Activated CD4-positive, alpha-beta T cell treated with anti-CD3 and anti-CD28 coated beads, Interleukin-10, Interleukin-2, amounts not matched to agents 100 ng/mL and 50 ng/mL, durations not matched to agents 16 hours and 8 hours (primary cell): ENCODE measurements at regions not wholly inside any gene's neighbourhood (a gene's known extent, or its start where the extent isn't known, plus 50 kb on each side); places are given as distances from the start of the nearest gene placed in this dataset.

ENCODE experiments used
- DNase-seq: peaks from one replicate; pipeline ENCODE4 v3.0.0-alpha.2; 2020

DNA sequence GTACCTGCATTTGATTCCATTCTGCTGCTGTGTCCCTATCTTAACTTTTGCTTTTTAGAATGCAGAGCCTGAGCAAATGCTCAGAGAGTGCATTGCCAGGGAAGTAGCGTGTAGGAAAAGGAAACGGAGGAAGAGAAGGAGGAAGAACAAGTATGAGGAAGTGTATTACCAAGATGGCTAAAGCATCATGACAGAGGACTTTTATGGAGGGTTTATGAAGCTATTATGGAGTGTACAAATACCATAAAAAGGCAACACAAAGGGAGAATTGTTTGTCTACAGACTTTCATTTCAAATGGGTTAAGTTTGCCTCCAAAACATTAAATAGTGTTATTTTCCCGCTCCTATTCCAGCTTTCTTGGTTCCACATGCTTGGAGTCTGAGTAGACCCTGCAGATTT lies 1899.8 kb upstream of the NUDT12 start:
- no peak for DNase-seq

DNA sequence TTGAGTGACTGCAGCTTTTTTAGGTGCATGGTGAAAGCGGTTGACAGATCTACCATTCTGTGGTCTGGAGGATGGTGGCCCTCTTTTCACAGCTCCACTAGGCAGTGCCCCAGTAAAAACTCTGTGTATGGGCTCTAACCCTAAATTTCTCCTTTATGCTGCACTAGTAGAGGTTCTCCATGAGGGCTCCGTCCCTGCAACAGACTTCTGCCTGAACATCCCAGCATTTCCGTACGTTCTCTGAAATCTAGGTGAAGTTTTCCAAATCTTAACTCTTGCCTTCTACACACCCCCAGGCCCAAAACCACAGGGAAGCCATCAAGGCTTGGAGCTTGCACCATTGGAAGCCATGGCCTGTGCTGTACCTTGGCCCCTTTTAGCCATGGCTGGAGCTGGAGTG lies 1898.1 kb upstream of the NUDT12 start:
- no peak for DNase-seq

DNA sequence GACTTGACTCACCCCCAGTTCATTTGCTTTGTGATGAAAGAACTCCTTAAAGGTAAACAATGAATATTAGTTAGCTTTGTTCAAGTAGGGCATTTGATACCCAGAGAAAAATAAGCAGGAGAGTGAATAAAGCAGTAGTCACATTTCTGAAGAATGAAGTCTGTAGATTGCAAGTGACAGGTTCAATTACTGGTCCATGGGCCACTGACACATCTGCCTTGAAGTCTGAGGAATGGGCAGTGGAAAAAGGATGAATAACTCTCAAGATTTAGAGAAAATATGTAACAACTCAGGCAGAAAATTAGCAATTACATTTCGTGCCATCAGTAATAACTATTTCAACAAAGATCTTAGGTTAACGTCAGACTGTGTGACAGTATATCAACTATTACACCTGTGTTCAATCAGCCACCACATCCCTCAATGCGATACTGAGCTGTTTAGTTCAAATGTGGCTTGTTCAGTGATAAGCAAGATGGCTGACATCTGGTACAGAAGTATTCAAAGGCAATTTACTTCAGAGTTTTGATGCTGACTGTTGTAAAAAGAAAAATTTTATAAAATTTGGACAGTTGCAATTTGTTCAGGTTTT lies 1890.7 kb upstream of the NUDT12 start:
- DNase-seq = no peak

DNA sequence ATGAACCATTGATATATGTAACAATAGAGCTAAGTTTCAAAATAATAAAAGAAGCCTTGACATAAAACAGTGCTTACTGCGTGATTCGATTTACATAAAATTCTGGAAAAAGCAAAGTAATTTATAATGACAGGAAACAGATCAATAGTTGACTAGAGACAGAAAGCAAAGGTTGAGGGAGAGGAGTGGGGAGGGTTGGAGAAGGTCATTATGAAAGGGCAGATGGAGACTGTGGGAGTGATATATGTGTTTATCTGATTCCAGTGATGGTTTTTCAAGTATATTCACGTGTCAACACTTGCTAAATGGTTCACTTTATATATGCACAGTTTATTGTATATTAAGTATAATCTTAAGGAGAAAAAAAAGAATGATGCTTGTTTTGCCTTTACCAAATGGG lies 1885.7 kb upstream of the NUDT12 start:
- no peak for DNase-seq

DNA sequence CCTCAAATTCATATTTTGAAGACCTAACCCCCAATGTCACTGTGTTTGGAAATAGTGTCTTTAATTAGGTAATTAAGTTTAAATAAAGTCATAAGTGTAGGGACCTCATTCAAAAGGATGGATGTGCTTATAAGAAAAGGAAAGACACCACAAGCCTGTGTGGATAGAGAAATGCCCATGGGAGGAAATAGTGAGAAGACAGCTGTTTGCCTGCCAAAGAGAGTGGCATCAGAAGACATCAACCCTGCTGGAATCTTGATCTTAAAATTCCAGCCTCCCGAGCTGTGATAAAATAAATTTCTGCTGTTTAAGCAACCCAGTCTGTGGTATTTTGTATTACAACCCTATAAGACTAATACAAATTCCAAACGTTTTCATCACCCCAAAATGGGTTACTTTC lies 1867.9 kb upstream of the NUDT12 start:
- DNase-seq = no peak

DNA sequence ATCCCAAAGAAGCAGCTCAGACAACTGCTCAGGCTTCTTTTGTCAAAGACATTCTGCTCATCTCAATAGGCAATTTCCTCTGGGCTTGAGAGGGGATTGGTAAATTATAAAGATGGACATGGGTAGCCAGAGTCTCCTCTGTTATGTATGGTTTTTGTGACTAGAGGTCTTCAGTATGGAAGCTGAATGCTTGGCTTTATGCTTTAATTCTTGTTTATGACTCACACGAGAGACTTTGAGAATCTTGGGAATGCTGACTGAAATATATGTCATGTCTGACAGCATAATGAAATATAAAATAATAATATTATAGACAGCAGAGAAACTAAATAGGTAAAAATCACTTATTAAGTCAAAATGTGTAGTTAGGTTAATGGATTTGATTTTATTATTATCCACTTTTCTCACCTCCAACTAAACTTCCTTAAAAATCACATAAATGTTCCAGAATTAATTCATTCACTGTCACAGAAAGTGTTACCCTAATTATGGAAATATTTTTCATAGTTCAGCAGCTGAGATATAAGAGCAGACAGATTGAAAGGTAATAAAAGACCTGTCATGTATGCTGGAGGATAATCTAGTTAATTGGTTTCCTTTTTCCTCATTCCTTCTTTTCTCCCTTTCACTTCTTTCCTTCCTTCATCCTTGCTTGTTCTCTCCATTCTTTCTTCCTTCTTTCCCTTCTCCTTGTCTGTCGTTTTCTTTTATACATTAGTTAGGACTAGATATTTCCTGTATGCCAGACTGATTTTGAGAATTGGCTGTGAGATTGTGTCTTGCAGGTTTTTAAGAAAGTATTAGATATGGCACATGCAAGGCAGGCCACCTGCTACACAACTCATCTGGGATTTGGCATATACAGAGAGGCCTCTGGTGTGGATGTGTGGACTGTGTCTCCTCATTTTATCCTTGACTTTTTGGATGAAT lies 1866.1 kb upstream of the NUDT12 start:
- no peak for DNase-seq

DNA sequence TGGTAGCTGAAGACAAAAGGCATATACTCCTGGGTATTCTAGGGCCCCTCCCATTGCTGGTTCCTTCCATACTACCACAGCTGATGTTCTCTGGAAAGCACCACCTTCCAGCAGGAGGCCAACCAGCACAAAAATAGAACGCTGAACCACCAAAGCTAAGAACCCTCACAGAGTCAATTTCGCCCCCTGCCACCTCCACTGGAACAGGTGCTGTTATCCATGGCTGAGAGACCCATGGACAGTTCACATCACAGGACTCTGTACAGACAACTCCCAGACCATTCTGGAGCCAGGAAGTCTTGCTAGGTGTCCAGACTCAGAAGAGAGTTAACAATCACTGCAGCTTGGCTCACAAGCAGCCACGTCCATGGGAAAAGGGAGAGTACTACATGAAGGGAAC lies 1851.5 kb upstream of the NUDT12 start:
- no peak for DNase-seq

DNA sequence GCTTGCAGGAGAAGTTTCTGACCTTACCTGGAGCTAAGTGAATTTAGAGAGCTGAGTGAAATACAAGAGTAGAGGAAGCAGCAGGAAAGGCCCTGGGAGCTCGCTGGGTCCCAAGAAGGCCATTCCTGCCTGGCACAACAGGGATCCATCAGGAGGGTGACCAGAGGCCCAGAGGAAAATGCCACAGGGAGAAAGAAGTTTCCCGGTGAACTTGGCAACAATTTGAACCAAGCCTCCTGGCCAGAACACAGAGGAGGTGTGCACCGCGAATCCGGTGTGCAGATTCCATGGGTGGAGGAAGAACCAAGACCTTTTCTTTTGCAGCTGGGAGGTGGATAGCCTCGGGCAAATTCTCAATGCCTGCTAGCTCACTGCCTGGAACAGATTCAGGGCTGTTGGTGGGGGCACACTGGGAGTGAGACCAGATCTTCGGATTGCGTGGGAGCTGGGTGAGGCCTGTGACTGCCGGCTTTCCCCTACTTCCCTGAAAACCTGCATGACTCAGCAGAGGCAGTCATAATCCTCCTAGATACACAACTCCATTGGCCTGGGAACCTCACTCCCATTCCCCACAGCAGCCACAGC lies 1850.9 kb upstream of the NUDT12 start:
- DNase-seq = no peak

DNA sequence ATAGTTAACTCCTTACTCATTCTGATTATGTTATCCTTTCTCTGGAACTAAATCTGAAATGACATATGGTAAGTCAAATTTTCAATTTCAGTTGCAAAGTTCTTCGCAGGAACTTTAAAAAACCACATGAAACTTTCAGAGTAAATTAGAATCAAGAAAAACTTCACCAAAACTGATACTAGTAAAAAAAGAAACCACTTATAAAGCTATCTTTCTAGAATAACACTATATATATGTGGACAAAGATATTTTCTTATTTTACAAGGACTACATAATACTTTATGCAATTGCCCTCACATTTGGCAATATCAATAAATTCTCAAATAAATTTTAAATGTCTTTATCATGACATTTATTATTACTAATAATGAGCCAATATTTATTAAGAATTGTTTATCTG lies 1847.1 kb upstream of the NUDT12 start:
- DNase-seq = no peak

DNA sequence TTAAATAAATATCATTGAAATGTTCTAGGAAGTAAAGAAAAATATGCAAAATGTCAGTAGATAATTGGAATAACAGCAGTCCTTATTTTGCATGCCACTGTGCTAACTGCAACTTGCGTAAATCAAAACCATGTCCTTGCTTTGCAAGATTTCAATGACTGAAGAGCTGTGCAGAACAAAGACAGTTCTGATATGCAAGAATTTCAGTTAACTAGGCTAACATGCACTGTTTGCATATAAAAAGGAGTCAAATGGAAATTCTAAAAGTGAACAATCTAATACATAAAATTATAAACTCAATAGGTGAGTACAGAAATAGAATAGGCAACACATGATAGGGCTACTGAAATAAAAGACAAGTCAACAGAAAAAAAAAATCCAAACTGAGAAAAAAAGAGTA lies 1844.6 kb upstream of the NUDT12 start:
- no peak for DNase-seq

DNA sequence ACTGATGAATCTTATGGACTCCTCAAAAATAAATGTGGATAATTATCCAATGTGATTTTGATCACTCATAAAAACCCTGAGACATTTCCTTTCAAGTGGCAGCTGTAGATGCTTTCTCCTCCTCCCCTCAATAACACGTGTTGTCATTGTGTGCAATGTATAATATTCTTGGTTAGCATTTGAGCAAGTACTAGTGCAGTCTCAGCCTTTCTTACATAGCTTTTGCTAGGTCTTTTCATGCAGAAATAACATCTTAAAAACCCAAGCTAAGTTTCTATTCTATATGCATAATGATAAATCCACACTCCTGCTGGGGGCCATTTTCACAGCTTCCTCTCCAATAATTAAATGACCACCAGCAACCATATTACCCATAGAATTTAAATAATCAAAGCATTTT lies 1835.2 kb upstream of the NUDT12 start:
- DNase-seq = no peak

DNA sequence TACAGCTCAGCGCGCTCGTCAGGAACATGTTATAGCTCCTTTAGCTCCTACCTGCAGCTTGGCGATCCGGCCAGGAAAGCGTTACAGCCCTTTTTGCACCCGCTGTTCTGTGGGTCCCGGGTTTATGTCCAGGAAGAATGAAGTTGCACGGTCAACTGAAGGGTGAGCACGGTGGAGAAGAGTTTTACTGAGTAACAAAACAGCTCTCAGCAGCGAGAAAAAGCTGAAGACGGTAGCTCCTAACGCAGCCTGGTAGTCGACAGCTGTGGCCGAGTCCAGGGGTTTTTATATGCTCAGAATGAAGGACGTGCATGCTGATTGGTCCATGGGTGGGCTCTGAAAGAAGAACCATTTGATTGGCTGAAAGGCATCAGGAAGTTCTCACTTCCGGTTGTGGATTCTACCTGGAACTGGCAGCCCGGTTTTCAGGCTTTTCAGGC lies 1830.1 kb upstream of the NUDT12 start:
- DNase-seq = no peak

DNA sequence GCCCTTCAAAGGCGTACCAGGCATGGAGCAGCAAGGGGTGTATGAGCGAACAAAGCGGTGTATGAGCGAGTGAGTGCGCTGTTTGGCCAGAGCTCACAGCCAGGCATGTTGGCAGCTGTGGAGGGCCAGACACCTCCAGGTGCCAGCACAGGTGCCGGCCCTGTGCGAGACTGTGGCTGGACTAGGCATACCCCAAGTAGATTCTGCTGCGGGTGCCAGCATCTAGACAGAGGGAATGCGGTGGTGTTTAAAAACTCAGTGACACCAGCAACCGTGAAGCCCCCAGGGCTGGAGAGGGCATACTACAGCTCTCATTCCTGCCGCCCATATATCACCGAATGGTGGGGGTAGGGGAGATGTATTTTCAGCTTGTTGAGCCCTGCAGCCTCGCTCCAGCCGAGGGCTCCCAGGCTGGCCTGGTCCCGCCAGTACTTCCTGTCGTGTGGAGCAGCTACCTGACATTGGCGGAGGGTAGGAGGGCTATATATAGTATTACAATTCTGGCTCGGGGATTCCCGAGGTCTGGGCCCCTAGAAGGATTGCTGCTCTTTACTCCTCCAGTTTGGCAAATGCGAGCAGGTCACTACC lies 1829.6 kb upstream of the NUDT12 start:
- no peak for DNase-seq

DNA sequence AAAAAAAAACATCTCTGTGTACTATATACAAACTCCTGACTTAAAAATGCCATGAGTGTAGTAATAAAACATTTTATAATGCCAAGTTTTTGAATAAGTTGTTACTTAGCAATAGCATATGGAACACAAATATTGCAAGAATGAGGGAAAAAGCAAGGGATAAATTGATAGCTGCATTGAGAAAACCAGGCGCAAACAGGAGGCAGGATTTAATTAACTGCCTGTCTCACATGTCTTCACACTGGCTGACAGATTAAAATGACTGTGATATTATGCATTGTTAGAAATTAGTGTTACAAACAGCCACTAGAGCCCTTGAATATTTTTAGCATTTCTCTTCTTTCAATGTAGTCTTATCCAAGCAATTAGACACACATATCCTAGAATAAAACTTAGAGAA lies 1817.5 kb upstream of the NUDT12 start:
- no peak for DNase-seq

DNA sequence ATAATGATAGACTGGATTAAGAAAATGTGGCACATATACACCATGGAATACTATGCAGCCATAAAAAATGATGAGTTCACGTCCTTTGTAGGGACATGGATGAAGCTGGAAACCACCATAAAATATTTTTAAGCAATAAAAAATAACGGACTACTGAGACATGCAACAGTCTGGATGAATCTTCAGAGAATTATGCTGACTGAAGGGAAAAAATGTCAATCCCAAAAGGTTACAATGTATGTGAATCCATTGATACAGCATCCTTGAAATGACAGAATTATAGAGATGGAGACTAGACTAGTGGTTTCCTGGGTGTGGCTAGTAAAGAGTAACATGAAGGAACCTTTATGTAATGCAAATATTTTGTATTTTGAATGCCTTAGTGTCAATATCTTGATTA lies 1808.6 kb upstream of the NUDT12 start:
- DNase-seq = no peak

DNA sequence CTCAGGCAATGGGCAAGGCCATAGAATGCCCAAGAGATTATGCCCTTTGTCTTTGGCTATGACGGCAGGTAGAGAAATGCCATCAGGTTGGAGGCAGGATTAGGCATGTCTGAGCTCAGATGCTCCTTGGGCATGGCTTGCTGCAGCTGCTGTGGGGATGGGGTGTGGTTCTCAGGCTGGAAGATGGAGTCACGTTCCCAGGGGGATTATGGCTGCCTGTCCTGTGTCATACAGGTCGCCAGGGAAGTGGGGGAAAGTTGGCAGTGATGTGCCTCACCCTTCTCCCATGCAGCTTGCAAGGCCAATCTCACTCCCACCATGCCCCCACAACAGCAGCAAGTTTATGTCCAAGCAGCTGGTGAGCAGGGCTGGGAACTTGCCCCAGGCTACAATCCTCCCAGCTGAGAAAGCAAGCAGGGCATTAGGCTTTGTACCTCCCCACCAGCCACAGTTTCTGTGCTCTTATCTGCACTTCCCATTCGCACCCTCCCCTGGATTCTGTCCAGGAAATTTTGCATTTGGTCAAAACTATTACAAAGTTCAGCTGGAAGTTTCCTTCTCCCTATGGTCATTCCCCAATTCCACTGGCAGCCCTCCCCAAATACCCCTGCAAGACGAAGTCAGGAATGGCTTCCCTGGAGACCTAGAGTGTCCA lies 1788.0 kb upstream of the NUDT12 start:
- no peak for DNase-seq

DNA sequence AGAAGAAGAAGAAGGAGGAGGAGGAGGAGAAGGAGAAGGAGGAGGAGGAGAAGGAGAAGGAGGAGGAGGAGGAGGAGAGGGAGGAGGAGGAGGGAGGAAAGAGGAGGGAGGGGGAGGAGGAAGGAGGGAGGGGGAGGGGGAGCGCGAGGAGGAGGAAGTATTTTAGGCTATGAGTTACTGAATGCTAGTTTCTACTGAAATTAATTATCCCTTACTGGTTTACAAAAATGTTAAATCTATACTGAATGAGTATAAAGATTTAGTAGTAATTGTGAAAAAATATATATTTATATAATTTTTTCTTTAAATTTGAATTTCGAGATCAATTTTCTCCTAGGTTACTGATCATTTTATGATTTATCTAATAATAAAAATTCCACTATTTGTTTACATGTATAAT lies 1769.0 kb upstream of the NUDT12 start:
- DNase-seq = no peak

DNA sequence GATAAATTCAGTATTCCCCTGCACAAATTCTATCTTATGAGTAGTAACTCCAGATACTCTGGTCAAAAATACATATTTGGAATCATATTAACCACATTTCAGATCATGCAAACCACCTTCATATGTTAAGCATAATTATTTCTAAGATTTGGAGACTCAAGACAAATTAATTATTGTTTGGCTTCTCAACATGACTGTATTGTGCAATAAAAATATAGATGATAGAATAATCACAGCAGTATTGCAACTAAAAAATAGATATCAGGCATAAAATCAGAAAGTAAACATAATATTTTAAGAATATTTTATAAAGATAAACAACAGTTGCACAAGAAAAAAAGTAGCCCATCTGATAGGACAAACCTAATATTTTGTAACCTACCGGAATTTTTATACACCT lies 1767.6 kb upstream of the NUDT12 start:
- no peak for DNase-seq

DNA sequence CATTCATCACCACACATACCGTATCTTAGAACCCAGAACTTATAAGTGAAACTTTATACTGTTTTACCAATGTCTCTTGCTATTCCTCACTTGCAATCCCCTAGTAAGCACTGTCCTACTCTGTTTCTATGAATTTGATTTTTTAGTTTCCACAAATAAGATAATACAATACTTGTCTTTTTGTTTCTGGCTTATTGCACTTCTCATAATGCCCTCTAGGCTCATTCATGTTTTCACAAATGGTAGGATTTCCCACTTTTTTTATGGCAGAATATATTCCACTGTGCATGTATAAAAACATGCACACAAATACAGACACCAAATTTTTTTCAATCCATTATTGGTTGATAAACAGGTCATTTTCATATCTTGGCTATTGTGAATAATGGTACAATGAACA lies 1742.3 kb upstream of the NUDT12 start:
- DNase-seq = no peak

DNA sequence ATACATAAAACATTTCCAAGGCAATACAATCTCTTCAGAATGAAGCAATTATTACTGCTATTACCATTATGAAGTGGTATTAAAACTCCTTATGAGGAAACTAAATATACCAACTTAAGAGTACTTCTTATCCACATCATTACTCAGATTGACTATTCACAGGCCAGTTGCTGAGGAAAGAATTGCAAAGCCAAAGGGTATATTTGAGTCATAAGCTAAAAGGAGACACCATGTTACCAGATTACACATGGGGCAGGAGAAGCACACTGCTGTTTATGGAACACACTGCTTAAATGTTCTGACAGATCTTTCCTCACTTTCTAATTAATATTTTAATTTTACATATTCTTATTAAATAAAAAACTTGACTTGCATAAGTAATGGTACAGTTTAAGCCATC lies 1726.4 kb upstream of the NUDT12 start:
- DNase-seq = no peak

DNA sequence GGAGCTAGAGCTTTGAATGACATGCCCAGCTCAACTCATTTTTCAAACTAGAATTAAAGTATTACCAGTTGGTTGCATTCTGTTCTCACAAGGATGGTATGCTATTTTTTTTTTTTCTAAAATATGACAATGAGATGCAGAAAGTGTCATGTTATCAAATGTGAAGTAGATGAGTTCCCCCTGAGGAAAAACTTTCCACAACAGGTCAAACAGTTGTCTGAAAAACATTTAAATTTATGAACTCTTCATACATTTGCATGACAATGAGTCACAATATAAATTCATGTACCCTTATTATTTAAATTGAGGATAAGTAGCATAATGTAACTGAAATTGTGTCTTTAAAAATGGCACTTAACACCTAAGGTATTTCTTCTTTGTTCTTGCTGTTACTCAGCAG lies 1720.5 kb upstream of the NUDT12 start:
- no peak for DNase-seq

DNA sequence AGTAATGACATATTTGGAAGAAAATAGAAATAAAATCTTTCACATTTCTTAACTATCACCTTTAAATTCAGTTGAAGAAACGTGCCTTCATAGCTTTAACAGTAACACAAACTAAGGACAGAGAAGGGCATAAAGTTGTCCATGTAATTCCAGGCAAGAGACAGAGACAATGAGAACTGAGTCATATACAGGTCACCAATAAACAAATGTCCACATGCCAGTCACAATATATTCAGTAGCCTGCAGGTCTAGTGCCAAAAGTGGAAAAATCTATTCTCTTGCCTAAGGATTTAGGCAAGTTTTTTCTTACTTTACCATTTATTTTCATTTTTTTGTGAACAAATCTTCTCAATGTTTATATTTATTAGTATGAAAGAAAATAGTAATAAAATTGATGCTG lies 1711.5 kb upstream of the NUDT12 start:
- no peak for DNase-seq

DNA sequence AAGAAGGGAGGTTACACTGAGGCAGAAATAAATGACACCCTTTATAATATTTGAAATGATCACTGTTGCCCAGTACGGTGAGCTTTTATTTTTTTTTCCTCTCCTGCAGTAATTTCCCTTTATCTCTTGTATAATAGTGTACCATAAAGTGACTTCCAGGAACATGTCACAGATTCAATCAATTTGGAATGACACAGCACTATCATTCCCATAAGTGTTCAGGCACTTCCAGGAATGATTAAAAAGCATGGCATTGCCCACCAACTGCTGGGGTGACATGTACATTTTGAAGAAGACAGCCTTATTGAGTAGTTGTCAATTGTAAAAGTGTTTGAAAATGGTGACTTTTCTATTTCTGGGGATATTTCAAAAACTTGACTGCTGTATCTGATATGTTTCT lies 1700.9 kb upstream of the NUDT12 start:
- DNase-seq = no peak
